ENCODE measurements at regions not wholly inside any gene's neighbourhood (a gene's known extent, or its start where the extent isn't known, plus 50 kb on each side); places are given as distances from the start of the nearest gene placed in this dataset.

GRCh38 chr5:166195981-166196380, 2095.5 kb upstream of the WWC1 start:
- POLR2A ChIA-PET, result no interaction called here
- Mint-ChIP-seq H3K4me3 (no peak overlapping the region), H3K36me3 (no peaks in the 10 kb centered on the region), H3K27me3 (no peaks in the 10 kb centered on the region), H3K4me1 (no peaks in the 10 kb centered on the region), H3K9me3 (peaks cover 3% of the 10 kb centered on the region), H3K27ac (no peak overlapping the region)
- DNase-seq (no peak), ATAC-seq (ENCODE audit: low read depth) (no peak)

GRCh38 chr5:166200532-166200931, 2090.9 kb upstream of the WWC1 start:
- Mint-ChIP-seq H3K36me3 (no peaks in the 10 kb centered on the region), H3K4me1 (no peaks in the 10 kb centered on the region), H3K27ac (no peak overlapping the region), H3K4me3 (no peak overlapping the region), H3K9me3 (peaks cover 7% of the 10 kb centered on the region), H3K27me3 (no peaks in the 10 kb centered on the region)
- no peak for DNase-seq
- ATAC-seq (ENCODE audit: low read depth), result no peak
- POLR2A ChIA-PET, result no interaction called here

- Mint-ChIP-seq H3K27ac (no peak overlapping the region), H3K4me3 (no peak overlapping the region), H3K36me3 (no peaks in the 10 kb centered on the region), H3K27me3 (no peaks in the 10 kb centered on the region), H3K9me3 (peaks cover 6% of the 10 kb centered on the region), H3K4me1 (no peaks in the 10 kb centered on the region)
- POLR2A ChIA-PET, result no interaction called here
- DNase-seq (no peak), ATAC-seq (ENCODE audit: low read depth) (no peak)
Measured at GRCh38 chr5:166211640-166212039, 2079.8 kb upstream of the WWC1 start.

- DNase-seq (no peak), ATAC-seq (ENCODE audit: low read depth) (no peak)
- Mint-ChIP-seq H3K27ac (no peak overlapping the region), H3K27me3 (no peaks in the 10 kb centered on the region), H3K9me3 (peaks cover 7% of the 10 kb centered on the region), H3K36me3 (no peaks in the 10 kb centered on the region), H3K4me3 (no peak overlapping the region), H3K4me1 (no peaks in the 10 kb centered on the region)
- POLR2A ChIA-PET, result no interaction called here
Measured at GRCh38 chr5:166236327-166236726, 2055.1 kb upstream of the WWC1 start.

GRCh38 chr5:166240705-166241104, 2050.7 kb upstream of the WWC1 start:
- Mint-ChIP-seq H3K9me3 (no peaks in the 10 kb centered on the region), H3K4me1 (no peaks in the 10 kb centered on the region), H3K4me3 (no peak overlapping the region), H3K36me3 (no peaks in the 10 kb centered on the region), H3K27me3 (no peaks in the 10 kb centered on the region), H3K27ac (no peak overlapping the region)
- DNase-seq (no peak), ATAC-seq (ENCODE audit: low read depth) (no peak)
- POLR2A ChIA-PET, result no interaction called here

DNA sequence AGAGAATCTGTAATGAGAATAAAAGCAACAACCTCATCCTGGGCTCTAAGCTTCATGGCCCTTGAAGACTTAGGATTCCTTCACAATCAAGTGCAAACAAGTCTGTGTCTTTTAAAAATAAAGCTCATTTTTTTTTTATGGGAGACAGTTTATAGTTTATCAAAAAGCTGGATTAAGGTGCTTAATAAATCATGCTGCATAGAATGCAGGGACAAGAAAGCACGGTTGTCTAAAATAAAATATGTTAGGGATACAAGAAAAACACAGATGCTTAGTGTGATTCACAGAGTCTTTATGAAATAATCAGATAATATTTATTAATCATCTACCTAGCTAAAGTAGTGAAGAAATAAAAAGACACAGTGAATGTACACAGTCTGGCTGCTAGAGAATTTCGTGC, 2045.9 kb upstream of the WWC1 start:
- Mint-ChIP-seq H3K4me3 (no peak overlapping the region), H3K9me3 (peaks cover 8% of the 10 kb centered on the region), H3K36me3 (no peaks in the 10 kb centered on the region), H3K27me3 (no peaks in the 10 kb centered on the region), H3K27ac (no peak overlapping the region), H3K4me1 (no peaks in the 10 kb centered on the region)
- ATAC-seq (ENCODE audit: low read depth) (no peak), DNase-seq (no peak)
- POLR2A ChIA-PET, result no interaction called here

DNA sequence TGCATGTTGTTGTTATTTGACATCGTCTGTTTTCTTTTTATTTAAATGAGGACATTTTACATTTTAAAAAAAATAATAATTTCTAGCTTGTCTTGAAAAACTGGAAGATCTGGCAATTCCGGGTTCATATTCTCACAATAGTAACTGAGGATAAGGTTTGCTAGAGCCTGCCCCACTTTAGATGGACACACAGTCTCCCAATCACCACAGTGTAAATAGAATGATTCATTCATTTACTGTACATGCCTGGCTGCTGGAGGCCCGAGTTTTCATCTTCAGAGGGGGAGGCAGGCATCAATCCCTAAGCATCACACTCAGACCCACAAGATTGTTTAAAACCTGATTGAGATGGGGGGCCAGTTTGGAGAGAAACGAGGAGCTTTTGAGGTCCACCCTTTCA, 2039.7 kb upstream of the WWC1 start:
- ATAC-seq (ENCODE audit: low read depth) (no peak), DNase-seq (no peak)
- no peak overlapping the region for H3K27ac Mint-ChIP-seq
- no peaks in the 10 kb centered on the region for H3K27me3 Mint-ChIP-seq
- POLR2A ChIA-PET, result no interaction called here
- H3K9me3 Mint-ChIP-seq, result peaks cover 4% of the 10 kb centered on the region
- no peaks in the 10 kb centered on the region for H3K36me3 Mint-ChIP-seq
- H3K4me3 Mint-ChIP-seq, result no peak overlapping the region
- H3K4me1 Mint-ChIP-seq, result no peaks in the 10 kb centered on the region

DNA sequence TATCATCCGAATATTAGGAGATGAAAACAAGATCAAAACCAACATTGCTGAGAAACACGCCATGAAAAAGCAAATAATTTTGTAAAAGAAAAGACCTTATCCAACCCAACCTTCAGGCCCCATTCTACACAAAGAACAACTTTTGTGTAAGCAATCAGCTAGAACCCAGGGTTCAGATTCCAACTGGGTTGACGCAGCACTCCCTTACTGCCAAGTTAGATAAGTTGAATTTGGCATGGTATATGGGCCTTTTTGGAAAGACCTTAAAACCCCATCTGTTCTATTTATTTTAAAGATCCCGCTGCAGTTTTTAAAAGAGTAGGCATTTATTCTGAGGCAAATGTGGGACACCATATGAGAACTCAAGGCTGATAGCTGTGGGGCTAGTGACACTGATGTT, 2033.8 kb upstream of the WWC1 start:
- Mint-ChIP-seq H3K4me3 (no peak overlapping the region), H3K27me3 (no peaks in the 10 kb centered on the region), H3K36me3 (no peaks in the 10 kb centered on the region), H3K9me3 (peaks cover 6% of the 10 kb centered on the region), H3K4me1 (no peaks in the 10 kb centered on the region), H3K27ac (no peak overlapping the region)
- POLR2A ChIA-PET, result no interaction called here
- ATAC-seq (ENCODE audit: low read depth) (no peak), DNase-seq (no peak)

DNA sequence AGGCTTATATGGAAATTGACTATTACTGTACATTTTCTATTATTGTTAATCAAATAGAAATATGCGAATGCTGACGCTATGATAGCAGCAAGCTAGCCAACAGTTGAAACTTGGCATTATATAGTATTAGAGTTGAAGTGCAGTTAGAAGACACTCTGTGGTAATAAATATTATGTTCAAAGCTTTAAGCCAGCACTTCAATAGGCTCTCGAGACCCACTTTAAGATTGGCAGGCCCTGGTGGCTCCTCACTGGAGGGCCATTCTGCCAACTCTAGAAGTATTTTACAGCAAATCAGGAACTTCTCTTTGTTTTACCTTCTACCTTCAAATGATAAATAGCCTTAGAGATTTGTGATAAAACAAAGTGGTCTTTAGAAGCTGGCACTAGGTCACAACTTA, 2029.0 kb upstream of the WWC1 start:
- no peak for DNase-seq
- Mint-ChIP-seq H3K36me3 (no peaks in the 10 kb centered on the region), H3K4me1 (no peaks in the 10 kb centered on the region), H3K27me3 (no peaks in the 10 kb centered on the region), H3K27ac (no peak overlapping the region), H3K4me3 (no peak overlapping the region), H3K9me3 (peaks cover 6% of the 10 kb centered on the region)
- POLR2A ChIA-PET, result no interaction called here
- ATAC-seq (ENCODE audit: low read depth), result no peak

DNA sequence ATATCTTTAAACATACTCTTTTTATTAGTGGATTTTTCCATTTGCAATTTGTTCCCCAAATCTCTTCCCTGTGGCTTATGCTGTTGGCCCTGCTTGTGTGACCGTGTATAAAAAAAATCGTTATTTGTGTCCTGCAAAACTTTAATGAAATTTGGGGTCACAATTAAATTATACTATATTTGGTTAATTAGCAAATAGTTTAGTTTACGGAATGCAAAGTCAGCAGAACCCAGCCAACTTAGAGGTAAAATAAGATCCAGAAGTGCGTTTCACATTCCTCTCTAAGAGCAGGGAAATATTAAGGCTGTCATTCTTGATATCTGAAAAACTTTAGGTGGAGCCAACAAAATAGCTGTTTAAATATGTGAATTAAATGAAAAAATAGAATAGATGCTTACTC, 2023.5 kb upstream of the WWC1 start:
- POLR2A ChIA-PET, result no interaction called here
- no peak overlapping the region for H3K27ac Mint-ChIP-seq
- H3K4me1 Mint-ChIP-seq, result no peaks in the 10 kb centered on the region
- ATAC-seq (ENCODE audit: low read depth), result no peak
- peaks cover 3% of the 10 kb centered on the region for H3K9me3 Mint-ChIP-seq
- no peaks in the 10 kb centered on the region for H3K27me3 Mint-ChIP-seq
- DNase-seq, result no peak
- H3K36me3 Mint-ChIP-seq, result no peaks in the 10 kb centered on the region
- no peak overlapping the region for H3K4me3 Mint-ChIP-seq

GRCh38 chr5:166270712-166271111, 2020.7 kb upstream of the WWC1 start:
- Mint-ChIP-seq H3K36me3 (no peaks in the 10 kb centered on the region), H3K4me3 (no peak overlapping the region), H3K4me1 (no peaks in the 10 kb centered on the region), H3K27ac (no peak overlapping the region), H3K27me3 (no peaks in the 10 kb centered on the region), H3K9me3 (peaks cover 3% of the 10 kb centered on the region)
- POLR2A ChIA-PET, result no interaction called here
- DNase-seq (no peak), ATAC-seq (ENCODE audit: low read depth) (no peak)

DNA sequence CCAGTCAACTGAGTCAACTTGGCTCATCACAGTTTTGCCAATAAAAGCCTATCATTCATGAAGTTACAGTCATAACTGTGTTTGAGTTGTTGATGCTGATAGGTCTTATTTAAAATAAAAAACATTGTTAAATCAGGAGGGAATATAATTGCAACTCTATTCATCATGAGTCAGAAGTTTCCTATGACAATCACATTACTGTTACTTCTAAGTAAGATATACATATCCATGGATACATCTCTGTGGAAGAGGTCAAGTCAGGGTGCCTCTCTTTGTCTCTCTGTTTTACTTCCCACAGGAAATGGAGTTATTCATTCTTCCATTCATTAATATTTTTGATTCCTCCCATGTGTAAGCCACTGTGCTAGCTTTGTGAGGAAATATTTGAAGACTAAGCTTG, 2015.4 kb upstream of the WWC1 start:
- Mint-ChIP-seq H3K27me3 (no peaks in the 10 kb centered on the region), H3K4me1 (no peaks in the 10 kb centered on the region), H3K4me3 (no peak overlapping the region), H3K9me3 (peaks cover 2% of the 10 kb centered on the region), H3K27ac (no peak overlapping the region), H3K36me3 (no peaks in the 10 kb centered on the region)
- no peak for ATAC-seq (ENCODE audit: low read depth)
- DNase-seq, result no peak
- POLR2A ChIA-PET, result no interaction called here

GRCh38 chr5:166279828-166280227, 2011.6 kb upstream of the WWC1 start:
- no peak overlapping the region for H3K4me3 Mint-ChIP-seq
- H3K4me1 Mint-ChIP-seq, result no peaks in the 10 kb centered on the region
- DNase-seq (no peak), ATAC-seq (ENCODE audit: low read depth) (no peak)
- no peak overlapping the region for H3K27ac Mint-ChIP-seq
- POLR2A ChIA-PET, result no interaction called here
- H3K9me3 Mint-ChIP-seq, result peaks cover 2% of the 10 kb centered on the region
- no peaks in the 10 kb centered on the region for H3K27me3 Mint-ChIP-seq
- no peaks in the 10 kb centered on the region for H3K36me3 Mint-ChIP-seq

GRCh38 chr5:166281433-166281832, 2010.0 kb upstream of the WWC1 start:
- Mint-ChIP-seq H3K27me3 (no peaks in the 10 kb centered on the region), H3K9me3 (peaks cover 2% of the 10 kb centered on the region), H3K4me1 (no peaks in the 10 kb centered on the region), H3K27ac (no peak overlapping the region), H3K4me3 (no peak overlapping the region), H3K36me3 (no peaks in the 10 kb centered on the region)
- POLR2A ChIA-PET, result no interaction called here
- ATAC-seq (ENCODE audit: low read depth), result no peak
- no peak for DNase-seq

- ATAC-seq (ENCODE audit: low read depth) (no peak), DNase-seq (no peak)
- H3K27me3 Mint-ChIP-seq, result no peaks in the 10 kb centered on the region
- H3K9me3 Mint-ChIP-seq, result peaks cover 2% of the 10 kb centered on the region
- no peak overlapping the region for H3K27ac Mint-ChIP-seq
- POLR2A ChIA-PET, result no interaction called here
- no peak overlapping the region for H3K4me3 Mint-ChIP-seq
- H3K4me1 Mint-ChIP-seq, result no peaks in the 10 kb centered on the region
- no peaks in the 10 kb centered on the region for H3K36me3 Mint-ChIP-seq
Measured at GRCh38 chr5:166282939-166283338, 2008.5 kb upstream of the WWC1 start.

All from activated naive CD8-positive, alpha-beta T cell treated with anti-CD3 and anti-CD28 coated beads, Interleukin-2, amount 10 ng/mL, durations not matched to agents 7 days and 5 days (primary cell).